ENCODE measurements at regions not wholly inside any gene's neighbourhood (a gene's known extent, or its start where the extent isn't known, plus 50 kb on each side); places are given as distances from the start of the nearest gene placed in this dataset.

- H3K4me1 ChIP-seq (ENCODE audit: control insufficient read depth, insufficient read depth, low read length), result no peaks in the 10 kb centered on the region
- no peaks in the 10 kb centered on the region for H3K9me1 ChIP-seq (ENCODE audit: insufficient read depth, low read length)
- in situ Hi-C loops (cut with MboI; ENCODE audit: low sequenced_read_pairs) (no loop called here), intact Hi-C loops (cut with micrococcal nuclease) (no loop called here), dilution Hi-C loops (cut with HindIII; ENCODE audit: low sequenced_read_pairs, unreplicated experiment) (no loop called here)
- H3K23ac ChIP-seq (ENCODE audit: low read depth, low read length), result no peak overlapping the region
- ATAC-seq (ENCODE audit: low read depth) (no peak), DNase-seq (no peak)
- H4K5ac ChIP-seq (ENCODE audit: low read depth, low read length), result no peak overlapping the region
- no TSS peak for BruUV-seq (replicated peaks)
- no peak overlapping the region for H2BK5ac ChIP-seq (ENCODE audit: low read depth, low read length, poor library complexity, severe bottlenecking)
- no peaks in the 10 kb centered on the region for H3K27me3 ChIP-seq (ENCODE audit: control insufficient read depth, insufficient read depth, low read length)
- H3K14ac ChIP-seq (replicated peaks; ENCODE audit: low read depth, low read length), result no peak overlapping the region
- no peak overlapping the region for H3K4me2 ChIP-seq (ENCODE audit: low read depth, low read length)
- no peak overlapping the region for H2BK15ac ChIP-seq (ENCODE audit: low read depth, low read length)
- no peaks in the 10 kb centered on the region for H3K79me1 ChIP-seq (ENCODE audit: low read depth in 1 of 2, low read length in 2 of 2)
- no peak overlapping the region for H3K56ac ChIP-seq (ENCODE audit: extremely low read depth, insufficient read depth, low read length)
- H2AK9ac ChIP-seq (replicated peaks; ENCODE audit: low read depth, low read length, poor library complexity), result no peak overlapping the region
- peaks cover 24% of the 10 kb centered on the region for H3K9me3 ChIP-seq (ENCODE audit: control insufficient read depth, insufficient read depth, low read length)
- H3K36me3 ChIP-seq (ENCODE audit: control insufficient read depth, insufficient read depth, low read length), result no peaks in the 10 kb centered on the region
- ChIA-PET CTCF (no interaction called here), POLR2A (ENCODE audit: unreplicated experiment) (no interaction called here)
- H2AFZ ChIP-seq (replicated peaks; ENCODE audit: low read length, poor library complexity), result no peak overlapping the region
- H3K9ac ChIP-seq (ENCODE audit: low read depth, low read length), result no peak overlapping the region
- no peaks in the 10 kb centered on the region for H4K20me1 ChIP-seq (ENCODE audit: insufficient read depth, low read length)
- no peak overlapping the region for H4K91ac ChIP-seq (ENCODE audit: insufficient read depth, low read depth, low read length)
- no peak overlapping the region for H4K8ac ChIP-seq (ENCODE audit: low read depth in 2 of 2, low read length in 2 of 2)
- H2BK120ac ChIP-seq (ENCODE audit: low read depth, low read length), result no peak overlapping the region
- H3K18ac ChIP-seq (ENCODE audit: low read depth, low read length), result no peak overlapping the region
- no peak overlapping the region for H3K4ac ChIP-seq (ENCODE audit: low read depth, low read length)
- H2AK5ac ChIP-seq (ENCODE audit: low read depth, low read length), result no peak overlapping the region
- H3K4me3 ChIP-seq (ENCODE audit: insufficient read depth, low read depth, low read length), result no peak overlapping the region
- TF ChIP-seq ELK1 (IDR thresholded peaks at IDR 0.05; ENCODE audit: borderline replicate concordance, low read depth, low read length) (no peak), MAZ (IDR thresholded peaks at IDR 0.05; ENCODE audit: borderline replicate concordance, low read depth, low read length) (no peak), CHD1 (IDR thresholded peaks at IDR 0.05; ENCODE audit: low read depth, low read length) (no peak), RCOR1 (IDR thresholded peaks at IDR 0.05; ENCODE audit: insufficient replicate concordance, low read length) (no peak), USF2 (IDR thresholded peaks at IDR 0.05; ENCODE audit: low read depth, low read length) (no peak), SMC3 (IDR thresholded peaks at IDR 0.05; ENCODE audit: low read depth, low read length) (no peak), NFE2L2 (IDR thresholded peaks at IDR 0.05; ENCODE audit: low read depth, low read length) (no peak), POLR2A (IDR thresholded peaks at IDR 0.05; ENCODE audit: low read depth, low read length) (no peak), MXI1 (IDR thresholded peaks at IDR 0.05; ENCODE audit: borderline replicate concordance, low read depth, low read length) (no peak), BHLHE40 (IDR thresholded peaks at IDR 0.05; ENCODE audit: low read depth, low read length) (no peak)
- H3K27ac ChIP-seq (ENCODE audit: insufficient read depth, low read length), result no peak overlapping the region
- H2BK20ac ChIP-seq (ENCODE audit: low read depth, low read length), result no peak overlapping the region
Observed at GRCh38 chr15:93452537-93453211, 363.7 kb upstream of the RGMA start.
